ENCODE measurements at regions not wholly inside any gene's neighbourhood (a gene's known extent, or its start where the extent isn't known, plus 50 kb on each side); places are given as distances from the start of the nearest gene placed in this dataset.

GRCh38 chr2:186024921-186025320, 286.3 kb downstream of the FSIP2 start:
- no peak for DNase-seq (ENCODE audit: low read depth)
- no peak overlapping the region for H3K4me3 ChIP-seq (replicated peaks; ENCODE audit: low read depth, low read length)
- no peak for TF ChIP-seq CTCF (IDR thresholded peaks at IDR 0.05; ENCODE audit: low read length, missing control alignments)

GRCh38 chr2:186027922-186028321, 289.3 kb downstream of the FSIP2 start:
- TF ChIP-seq CTCF (IDR thresholded peaks at IDR 0.05; ENCODE audit: low read length, missing control alignments) = no peak
- DNase-seq (ENCODE audit: low read depth) = no peak
- no peak overlapping the region for H3K4me3 ChIP-seq (replicated peaks; ENCODE audit: low read depth, low read length)

GRCh38 chr2:186031229-186031628, 292.6 kb downstream of the FSIP2 start:
- DNase-seq (ENCODE audit: low read depth) = no peak
- no peak for TF ChIP-seq CTCF (IDR thresholded peaks at IDR 0.05; ENCODE audit: low read length, missing control alignments)
- no peak overlapping the region for H3K4me3 ChIP-seq (replicated peaks; ENCODE audit: low read depth, low read length)

- H3K4me3 ChIP-seq (replicated peaks; ENCODE audit: low read depth, low read length) = no peak overlapping the region
- TF ChIP-seq CTCF (IDR thresholded peaks at IDR 0.05; ENCODE audit: low read length, missing control alignments) = no peak
- no peak for DNase-seq (ENCODE audit: low read depth)
These were observed 293.6 kb downstream of the FSIP2 start for GRCh38 chr2:186032102-186032738.

GRCh38 chr2:186032930-186033329, 294.3 kb downstream of the FSIP2 start:
- TF ChIP-seq CTCF (IDR thresholded peaks at IDR 0.05; ENCODE audit: low read length, missing control alignments) = no peak
- H3K4me3 ChIP-seq (replicated peaks; ENCODE audit: low read depth, low read length) = no peak overlapping the region
- DNase-seq (ENCODE audit: low read depth) = no peak

GRCh38 chr2:186033541-186033940, 294.9 kb downstream of the FSIP2 start:
- no peak for DNase-seq (ENCODE audit: low read depth)
- H3K4me3 ChIP-seq (replicated peaks; ENCODE audit: low read depth, low read length) = no peak overlapping the region
- no peak for TF ChIP-seq CTCF (IDR thresholded peaks at IDR 0.05; ENCODE audit: low read length, missing control alignments)

GRCh38 chr2:186036862-186037449, 298.4 kb downstream of the FSIP2 start:
- TF ChIP-seq CTCF (IDR thresholded peaks at IDR 0.05; ENCODE audit: low read length, missing control alignments) = no peak
- no peak for DNase-seq (ENCODE audit: low read depth)
- no peak overlapping the region for H3K4me3 ChIP-seq (replicated peaks; ENCODE audit: low read depth, low read length)
